DOHH2 (cell line): ENCODE measurements at regions not wholly inside any gene's neighbourhood (a gene's known extent, or its start where the extent isn't known, plus 50 kb on each side); places are given as distances from the start of the nearest gene placed in this dataset.

Experiments
- EZH2phosphoT487 ChIP-seq: fragments of 200-600 bp; sonication (generic); IDR thresholded peaks from 2 replicates; pipeline ENCODE4 v1.6.1; 2017; ENCODE audit warnings: borderline replicate concordance, mild to moderate bottlenecking, antibody characterized with exemption, low read length, moderate library complexity, mixed read lengths
- TF ChIP-seq, protein P1 (sequence below): fragments of 200-600 bp; sonication (generic); IDR thresholded peaks from one replicate; pipeline ENCODE4 v1.5.1; 2014; ENCODE audit warnings: antibody characterized with exemption, mild to moderate bottlenecking, low read depth, low read length; ENCODE audit not compliant: poor library complexity, severe bottlenecking

DNA sequence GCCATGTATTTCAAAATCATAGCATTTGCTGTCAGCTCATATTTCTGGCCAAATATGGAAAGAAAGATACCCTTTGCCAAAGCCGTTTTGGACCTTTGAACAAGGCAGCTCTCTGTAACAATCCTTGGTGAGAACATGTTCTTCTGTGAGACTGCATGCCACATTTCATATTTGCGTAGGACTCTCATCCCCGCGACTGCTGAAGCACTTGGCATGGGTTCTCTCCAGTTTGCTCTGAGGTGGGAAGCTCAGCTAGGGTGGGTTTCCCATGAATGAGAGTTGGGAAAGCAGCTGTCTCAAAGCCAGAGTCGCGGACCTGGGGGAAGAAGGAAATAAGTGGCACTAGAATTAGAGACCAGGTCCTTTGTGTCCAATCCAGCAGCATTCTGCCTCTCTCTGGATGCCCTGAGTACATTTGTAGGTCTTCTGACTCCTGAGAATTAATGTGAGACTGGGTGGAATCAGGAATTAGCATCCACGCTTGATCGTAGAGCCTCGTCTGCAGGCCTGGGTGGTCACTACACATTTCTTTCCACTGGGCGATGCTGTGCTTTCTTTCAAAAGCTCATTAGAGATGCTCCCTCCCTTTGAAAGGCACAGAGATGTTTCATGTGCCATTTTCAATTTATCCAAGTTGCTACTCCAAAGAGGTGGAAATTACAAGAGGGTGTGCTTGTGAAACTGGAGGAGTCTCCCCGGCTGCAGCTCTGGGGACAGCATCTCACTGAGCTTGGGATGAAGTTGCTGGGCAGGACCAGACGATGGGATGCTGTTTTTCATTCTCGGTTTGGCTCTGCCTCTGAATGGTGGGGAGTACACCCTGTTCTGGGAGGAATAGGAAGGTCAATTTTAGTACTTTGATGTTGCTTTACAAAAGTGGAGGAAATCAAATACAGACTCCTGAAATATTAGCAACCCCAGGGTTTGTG, 197.2 kb downstream of the GADD45G start:
- TF ChIP-seq, protein P1, sequence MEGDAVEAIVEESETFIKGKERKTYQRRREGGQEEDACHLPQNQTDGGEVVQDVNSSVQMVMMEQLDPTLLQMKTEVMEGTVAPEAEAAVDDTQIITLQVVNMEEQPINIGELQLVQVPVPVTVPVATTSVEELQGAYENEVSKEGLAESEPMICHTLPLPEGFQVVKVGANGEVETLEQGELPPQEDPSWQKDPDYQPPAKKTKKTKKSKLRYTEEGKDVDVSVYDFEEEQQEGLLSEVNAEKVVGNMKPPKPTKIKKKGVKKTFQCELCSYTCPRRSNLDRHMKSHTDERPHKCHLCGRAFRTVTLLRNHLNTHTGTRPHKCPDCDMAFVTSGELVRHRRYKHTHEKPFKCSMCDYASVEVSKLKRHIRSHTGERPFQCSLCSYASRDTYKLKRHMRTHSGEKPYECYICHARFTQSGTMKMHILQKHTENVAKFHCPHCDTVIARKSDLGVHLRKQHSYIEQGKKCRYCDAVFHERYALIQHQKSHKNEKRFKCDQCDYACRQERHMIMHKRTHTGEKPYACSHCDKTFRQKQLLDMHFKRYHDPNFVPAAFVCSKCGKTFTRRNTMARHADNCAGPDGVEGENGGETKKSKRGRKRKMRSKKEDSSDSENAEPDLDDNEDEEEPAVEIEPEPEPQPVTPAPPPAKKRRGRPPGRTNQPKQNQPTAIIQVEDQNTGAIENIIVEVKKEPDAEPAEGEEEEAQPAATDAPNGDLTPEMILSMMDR: no peak
- TF ChIP-seq EZH2phosphoT487: no peak
